Caco-2 (cell line): ENCODE measurements at regions not wholly inside any gene's neighbourhood (a gene's known extent, or its start where the extent isn't known, plus 50 kb on each side); places are given as distances from the start of the nearest gene placed in this dataset.

Experiments used
- BruUV-seq: library from RNA; stranded (reverse); fragments of 400-500 nt; replicated peaks from 2 replicates; lab custom pipeline; 2021; lab: Mats Ljungman, UMichigan
- CTCF ChIA-PET: fragments of 300-600 bp; sonication (Branson Sonifier 250); formaldehyde crosslinking; loops from one replicate; lab custom pipeline; 2022; ENCODE audit warnings: antibody characterized with exemption; lab: Charles Lee
- POLR2A ChIA-PET: fragments of 300-600 bp; sonication (Branson Sonifier 250); formaldehyde crosslinking; loops from one replicate; lab custom pipeline; 2022; ENCODE audit warnings: antibody characterized with exemption; lab: Charles Lee
- DNase-seq, 2 experiments: peaks; one replicate each; pipeline versions ENCODE4 v3.0.0 to v3.0.0-alpha.2; 2020 to 2022
- H3K27me3 ChIP-seq: replicated peaks from 2 replicates; pipeline ENCODE4 v1.6.0; 2011; ENCODE audit warnings: low read length; ENCODE audit not compliant: control insufficient read depth, insufficient read depth
- H3K36me3 ChIP-seq: 2 replicates; pipeline ENCODE4 v1.5.1; 2011; ENCODE audit warnings: low read length; ENCODE audit not compliant: control insufficient read depth, insufficient read depth
- H3K4me1 ChIP-seq: fragments of 250-450 bp; sonication (Bioruptor Pico); 2 replicates; pipeline ENCODE4 v1.5.1; 2020; ENCODE audit warnings: mild to moderate bottlenecking
- H3K4me3 ChIP-seq: 2 replicates; pipeline ENCODE4 v1.5.1; 2011; ENCODE audit warnings: low read depth, mild to moderate bottlenecking, control low read depth, low read length
- H3K9me3 ChIP-seq: fragments of 250-450 bp; sonication (Bioruptor Pico); 2 replicates; pipeline ENCODE4 v1.5.1; 2020; ENCODE audit warnings: mild to moderate bottlenecking, moderate library complexity
- H3K27ac Mint-ChIP-seq: one replicate; pipeline ENCODE4 v1.8.0; 2022; ENCODE audit warnings: mixed read lengths; ENCODE audit not compliant: unreplicated experiment
- H3K27me3 Mint-ChIP-seq: one replicate; pipeline ENCODE4 v1.8.0; 2022; ENCODE audit warnings: mixed read lengths; ENCODE audit not compliant: insufficient read depth, unreplicated experiment
- H3K36me3 Mint-ChIP-seq: one replicate; pipeline ENCODE4 v1.8.0; 2022; ENCODE audit warnings: mild to moderate bottlenecking, mixed read lengths; ENCODE audit not compliant: insufficient read depth, unreplicated experiment
- H3K4me1 Mint-ChIP-seq: one replicate; pipeline ENCODE4 v1.8.0; 2022; ENCODE audit warnings: low read depth, mixed read lengths; ENCODE audit not compliant: unreplicated experiment
- H3K4me3 Mint-ChIP-seq: one replicate; pipeline ENCODE4 v1.8.0; 2022; ENCODE audit warnings: mild to moderate bottlenecking, moderate library complexity, mixed read lengths; ENCODE audit not compliant: unreplicated experiment
- H3K9me3 Mint-ChIP-seq: one replicate; pipeline ENCODE4 v1.8.0; 2022; ENCODE audit warnings: mixed read lengths; ENCODE audit not compliant: unreplicated experiment
- intact Hi-C: fragments of 100-400 bp; cut with micrococcal nuclease; formaldehyde crosslinking; loops from one replicate; pipeline ENCODE4 v1.10.0; 2022; ENCODE audit not compliant: unreplicated experiment
- TF ChIP-seq, protein P1 (sequence below), 2 experiments: fragments of 200-600 bp in 1 of 2; IDR thresholded peaks; 1 replicate in 1 of 2; 2 replicates in 1 of 2; pipeline versions ENCODE4 v1.5.1 to v1.8.0; 2011 to 2022; ENCODE audit warnings: antibody characterized with exemption in 1 of 2, control low read depth in 1 of 2, inconsistent platforms in 1 of 2, low read depth in 1 of 2, low read length in 1 of 2, mild to moderate bottlenecking in 1 of 2, moderate library complexity in 1 of 2; ENCODE audit not compliant: insufficient read depth in 1 of 2, severe bottlenecking in 1 of 2, unreplicated experiment in 1 of 2

DNA sequence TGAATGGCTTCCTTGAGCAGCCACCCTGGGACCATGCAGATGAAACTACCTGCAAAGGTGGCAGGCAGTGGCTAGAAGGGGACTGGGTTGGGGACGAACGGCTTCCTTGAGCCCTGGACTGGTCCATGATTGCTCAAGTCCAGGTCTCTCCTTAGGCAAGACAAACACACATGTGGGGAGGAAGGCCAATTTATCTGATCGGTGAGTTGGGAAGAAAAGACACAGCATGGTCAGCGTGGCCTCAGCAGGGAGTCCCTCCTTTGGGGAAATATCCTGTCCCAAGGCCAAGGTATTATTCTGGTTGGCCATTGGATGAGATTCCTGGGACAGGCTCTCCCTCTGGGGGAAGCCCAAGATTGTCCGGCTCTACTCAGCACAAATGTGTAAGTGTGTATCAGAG is 116.3 kb upstream of the ERG start:
- CTCF ChIA-PET = no interaction called here
- H3K27ac Mint-ChIP-seq = no peak overlapping the region
- Histone ChIP-seq H3K27me3 (no peaks in the 10 kb centered on the region), H3K4me3 (no peak overlapping the region), H3K36me3 (no peaks in the 10 kb centered on the region), H3K4me1 (no peaks in the 10 kb centered on the region), H3K9me3 (no peaks in the 10 kb centered on the region)
- no peaks in the 10 kb centered on the region for H3K9me3 Mint-ChIP-seq
- H3K4me3 Mint-ChIP-seq = no peak overlapping the region
- no peak for DNase-seq
- POLR2A ChIA-PET = no interaction called here
- H3K27me3 Mint-ChIP-seq = peaks cover 10% of the 10 kb centered on the region
- intact Hi-C loops = no loop called here
- no TSS peak for BruUV-seq
- no peaks in the 10 kb centered on the region for H3K4me1 Mint-ChIP-seq
- H3K36me3 Mint-ChIP-seq = no peaks in the 10 kb centered on the region
- TF ChIP-seq, protein P1, sequence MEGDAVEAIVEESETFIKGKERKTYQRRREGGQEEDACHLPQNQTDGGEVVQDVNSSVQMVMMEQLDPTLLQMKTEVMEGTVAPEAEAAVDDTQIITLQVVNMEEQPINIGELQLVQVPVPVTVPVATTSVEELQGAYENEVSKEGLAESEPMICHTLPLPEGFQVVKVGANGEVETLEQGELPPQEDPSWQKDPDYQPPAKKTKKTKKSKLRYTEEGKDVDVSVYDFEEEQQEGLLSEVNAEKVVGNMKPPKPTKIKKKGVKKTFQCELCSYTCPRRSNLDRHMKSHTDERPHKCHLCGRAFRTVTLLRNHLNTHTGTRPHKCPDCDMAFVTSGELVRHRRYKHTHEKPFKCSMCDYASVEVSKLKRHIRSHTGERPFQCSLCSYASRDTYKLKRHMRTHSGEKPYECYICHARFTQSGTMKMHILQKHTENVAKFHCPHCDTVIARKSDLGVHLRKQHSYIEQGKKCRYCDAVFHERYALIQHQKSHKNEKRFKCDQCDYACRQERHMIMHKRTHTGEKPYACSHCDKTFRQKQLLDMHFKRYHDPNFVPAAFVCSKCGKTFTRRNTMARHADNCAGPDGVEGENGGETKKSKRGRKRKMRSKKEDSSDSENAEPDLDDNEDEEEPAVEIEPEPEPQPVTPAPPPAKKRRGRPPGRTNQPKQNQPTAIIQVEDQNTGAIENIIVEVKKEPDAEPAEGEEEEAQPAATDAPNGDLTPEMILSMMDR (IDR thresholded peaks at IDR 0.05; ENCODE audit: insufficient read depth in 1 of 2, low read depth in 1 of 2, low read length in 1 of 2, severe bottlenecking in 1 of 2, unreplicated experiment in 1 of 2) = no peak

DNA sequence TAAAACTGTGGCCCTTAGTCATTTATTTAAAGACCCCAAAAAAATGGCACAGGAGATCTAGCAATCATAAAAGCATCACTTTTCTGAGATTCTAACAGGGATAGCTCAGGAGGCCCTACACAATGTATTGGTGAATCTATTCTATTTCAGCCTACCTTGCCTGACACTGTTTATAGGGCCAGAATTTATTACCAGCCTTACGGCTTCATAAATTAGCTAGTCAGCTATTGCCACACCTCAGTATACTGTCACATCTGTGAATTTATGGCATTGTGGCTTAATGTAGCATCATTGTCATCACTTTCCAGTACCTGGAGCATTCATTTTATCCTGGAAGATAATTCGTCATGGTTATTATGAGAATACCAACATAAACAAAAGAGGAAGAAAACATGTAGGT is 121.2 kb upstream of the ERG start:
- TF ChIP-seq, protein P1 (IDR thresholded peaks at IDR 0.05; ENCODE audit: insufficient read depth in 1 of 2, low read depth in 1 of 2, low read length in 1 of 2, severe bottlenecking in 1 of 2, unreplicated experiment in 1 of 2) = no peak
- Mint-ChIP-seq H3K36me3 (no peaks in the 10 kb centered on the region), H3K27ac (no peak overlapping the region), H3K4me3 (no peak overlapping the region), H3K4me1 (no peaks in the 10 kb centered on the region), H3K27me3 (peaks cover 3% of the 10 kb centered on the region), H3K9me3 (no peaks in the 10 kb centered on the region)
- intact Hi-C loops = no loop called here
- H3K4me3 ChIP-seq = no peak overlapping the region
- ChIA-PET CTCF (no interaction called here), POLR2A (no interaction called here)
- H3K36me3 ChIP-seq = no peaks in the 10 kb centered on the region
- no peaks in the 10 kb centered on the region for H3K27me3 ChIP-seq
- no peaks in the 10 kb centered on the region for H3K4me1 ChIP-seq
- DNase-seq = no peak
- no TSS peak for BruUV-seq
- H3K9me3 ChIP-seq = no peaks in the 10 kb centered on the region

DNA sequence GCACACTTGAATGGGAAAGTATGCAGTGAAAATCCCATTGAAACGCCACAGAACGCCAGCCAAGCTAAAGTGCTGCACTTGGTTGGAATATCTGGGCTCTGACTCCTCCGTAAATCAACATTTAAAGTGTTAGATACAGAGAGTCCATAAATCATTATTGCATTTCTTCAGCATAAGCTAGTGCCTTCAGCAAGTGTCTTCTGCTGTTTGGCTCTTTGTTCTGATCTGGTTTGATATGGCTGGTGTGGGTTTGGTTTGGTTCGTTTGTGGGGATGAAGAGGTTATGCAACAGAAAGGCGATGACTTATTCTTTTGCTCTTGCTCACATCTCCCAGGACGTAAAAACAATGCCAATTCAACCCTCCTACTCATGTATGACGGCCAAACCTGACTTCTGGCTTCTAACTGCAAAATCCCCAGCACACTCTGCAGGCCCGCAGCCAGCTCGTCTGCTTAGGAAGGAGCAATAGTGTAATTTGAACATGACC is 121.8 kb upstream of the ERG start:
- Mint-ChIP-seq H3K27ac (no peak overlapping the region), H3K36me3 (no peaks in the 10 kb centered on the region)

More for the DNA sequence above, 121.8 kb upstream of the ERG start:
- Histone ChIP-seq H3K4me1 (no peaks in the 10 kb centered on the region), H3K36me3 (no peaks in the 10 kb centered on the region), H3K27me3 (no peaks in the 10 kb centered on the region), H3K9me3 (no peaks in the 10 kb centered on the region), H3K4me3 (no peak overlapping the region)
- TF ChIP-seq, protein P1 (IDR thresholded peaks at IDR 0.05; ENCODE audit: insufficient read depth in 1 of 2, low read depth in 1 of 2, low read length in 1 of 2, severe bottlenecking in 1 of 2, unreplicated experiment in 1 of 2) = no peak
- BruUV-seq = no TSS peak
- DNase-seq = no peak
- peaks cover 3% of the 10 kb centered on the region for H3K27me3 Mint-ChIP-seq
- no peak overlapping the region for H3K4me3 Mint-ChIP-seq
- no peaks in the 10 kb centered on the region for H3K9me3 Mint-ChIP-seq
- ChIA-PET CTCF (no interaction called here), POLR2A (no interaction called here)
- intact Hi-C loops = no loop called here
- no peaks in the 10 kb centered on the region for H3K4me1 Mint-ChIP-seq
